ENCODE measurements at regions not wholly inside any gene's neighbourhood (a gene's known extent, or its start where the extent isn't known, plus 50 kb on each side); places are given as distances from the start of the nearest gene placed in this dataset.

DNA sequence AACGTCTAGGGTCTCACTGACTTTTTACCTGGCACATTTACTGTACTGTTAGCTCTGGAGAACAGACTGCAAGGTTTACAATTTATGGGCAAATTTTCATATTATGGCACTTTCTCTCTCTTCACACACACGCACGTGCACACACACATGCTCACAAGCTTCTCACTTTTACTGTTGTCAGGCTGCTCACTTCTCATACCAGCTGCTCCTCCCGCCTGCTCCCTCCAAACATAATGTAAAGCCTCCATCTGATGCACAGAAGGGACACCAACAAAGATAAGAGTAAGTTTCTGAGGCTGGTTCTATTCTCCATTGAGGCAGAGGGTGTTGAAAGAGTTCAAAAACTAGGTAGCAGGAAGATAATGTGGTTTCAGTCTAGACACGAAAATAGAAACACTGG is 128.9 kb upstream of the DCLK2 start:
- no peak for TF ChIP-seq TOX (CRISPR knock-in tag; IDR thresholded peaks at IDR 0.05; ENCODE audit: borderline replicate concordance)
- TF ChIP-seq, protein P1, sequence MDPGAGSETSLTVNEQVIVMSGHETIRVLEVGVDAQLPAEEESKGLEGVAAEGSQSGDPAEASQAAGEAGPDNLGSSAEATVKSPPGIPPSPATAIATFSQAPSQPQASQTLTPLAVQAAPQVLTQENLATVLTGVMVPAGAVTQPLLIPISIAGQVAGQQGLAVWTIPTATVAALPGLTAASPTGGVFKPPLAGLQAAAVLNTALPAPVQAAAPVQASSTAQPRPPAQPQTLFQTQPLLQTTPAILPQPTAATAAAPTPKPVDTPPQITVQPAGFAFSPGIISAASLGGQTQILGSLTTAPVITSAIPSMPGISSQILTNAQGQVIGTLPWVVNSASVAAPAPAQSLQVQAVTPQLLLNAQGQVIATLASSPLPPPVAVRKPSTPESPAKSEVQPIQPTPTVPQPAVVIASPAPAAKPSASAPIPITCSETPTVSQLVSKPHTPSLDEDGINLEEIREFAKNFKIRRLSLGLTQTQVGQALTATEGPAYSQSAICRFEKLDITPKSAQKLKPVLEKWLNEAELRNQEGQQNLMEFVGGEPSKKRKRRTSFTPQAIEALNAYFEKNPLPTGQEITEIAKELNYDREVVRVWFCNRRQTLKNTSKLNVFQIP (CRISPR knock-in tag; IDR thresholded peaks at IDR 0.05; ENCODE audit: borderline replicate concordance, low read depth): no peak
- no peak for TF ChIP-seq ZFP30 (CRISPR knock-in tag; IDR thresholded peaks at IDR 0.05)
- no peak for TF ChIP-seq GLIS3 (CRISPR knock-in tag; IDR thresholded peaks at IDR 0.05)
- no peak for TF ChIP-seq ZC3H10 (CRISPR knock-in tag; IDR thresholded peaks at IDR 0.05)
- no peak for TF ChIP-seq TSHZ2 (CRISPR knock-in tag; IDR thresholded peaks at IDR 0.05)
- no peak for TF ChIP-seq CSDC2 (CRISPR knock-in tag; IDR thresholded peaks at IDR 0.05)
- no peak for TF ChIP-seq PPARA (CRISPR knock-in tag; IDR thresholded peaks at IDR 0.05; ENCODE audit: borderline replicate concordance)
- no peak for TF ChIP-seq CREB5 (CRISPR knock-in tag; IDR thresholded peaks at IDR 0.05; ENCODE audit: low read depth)
- no peak for TF ChIP-seq ISL1 (CRISPR knock-in tag; IDR thresholded peaks at IDR 0.05)
- TF ChIP-seq ZFP3 (CRISPR knock-in tag; IDR thresholded peaks at IDR 0.05): no peak
- ATAC-seq: no peak

DNA sequence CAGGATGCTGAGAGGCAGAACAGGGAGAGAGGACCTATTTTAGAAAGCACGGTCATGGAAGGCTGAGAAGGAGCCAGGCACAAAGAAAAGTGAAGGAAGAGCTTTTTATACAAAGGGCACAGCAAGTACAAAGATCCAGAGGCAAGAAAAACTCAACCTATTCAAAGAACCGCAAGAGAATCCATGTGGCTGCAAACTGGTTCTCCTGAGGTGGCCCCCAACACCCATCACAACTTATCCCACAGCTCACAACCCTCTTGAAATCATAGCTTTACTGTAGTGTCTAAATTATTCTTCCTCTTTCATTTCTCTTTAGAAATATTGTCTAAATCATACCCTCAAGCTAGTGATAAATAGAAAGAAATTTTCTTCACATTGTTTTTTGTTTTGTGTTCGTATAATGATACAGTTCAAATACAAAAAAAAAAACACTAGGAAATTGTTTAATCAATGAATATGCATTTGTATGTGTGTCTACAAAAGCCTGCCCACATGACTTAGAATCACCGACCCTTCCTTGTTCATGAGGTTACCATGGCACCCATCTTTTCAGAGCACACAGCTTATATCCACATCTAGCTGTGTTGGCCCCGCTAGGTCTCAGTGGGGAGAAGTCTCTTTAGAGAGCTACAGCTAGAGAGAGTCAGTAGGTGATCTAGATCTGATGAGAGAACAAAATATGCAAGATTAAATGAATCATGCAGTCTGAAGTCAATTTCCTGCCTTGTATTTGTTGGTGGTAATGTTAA is 126.9 kb upstream of the DCLK2 start:
- TF ChIP-seq PPARA (CRISPR knock-in tag; IDR thresholded peaks at IDR 0.05; ENCODE audit: borderline replicate concordance) (no peak), TCF4 (CRISPR knock-in tag; IDR thresholded peaks at IDR 0.05; ENCODE audit: borderline replicate concordance) (no peak), ISL1 (CRISPR knock-in tag; IDR thresholded peaks at IDR 0.05) (no peak)

GRCh38 chr4:149952101-149952500 is 126.1 kb upstream of the DCLK2 start:
- no peak for ATAC-seq
- TF ChIP-seq GLIS3 (CRISPR knock-in tag; IDR thresholded peaks at IDR 0.05) (no peak), CSDC2 (CRISPR knock-in tag; IDR thresholded peaks at IDR 0.05) (no peak), ESRRG (CRISPR knock-in tag; IDR thresholded peaks at IDR 0.05) (no peak), SNAI2 (CRISPR knock-in tag; IDR thresholded peaks at IDR 0.05) (no peak), ZNF8 (CRISPR knock-in tag; IDR thresholded peaks at IDR 0.05) (no peak), ZFP30 (CRISPR knock-in tag; IDR thresholded peaks at IDR 0.05) (no peak)

More for the DNA sequence above, 126.9 kb upstream of the DCLK2 start:
- ATAC-seq: no peak

- no peak for ATAC-seq
- TF ChIP-seq ZNF565 (CRISPR knock-in tag; conservative IDR thresholded peaks at IDR 0.05; ENCODE audit: low read depth) (no peak), ZFP3 (CRISPR knock-in tag; IDR thresholded peaks at IDR 0.05) (no peak), ARNTL (CRISPR knock-in tag; IDR thresholded peaks at IDR 0.05; ENCODE audit: borderline replicate concordance, low read depth) (no peak), TCF4 (CRISPR knock-in tag; IDR thresholded peaks at IDR 0.05; ENCODE audit: borderline replicate concordance) (no peak), ISL1 (CRISPR knock-in tag; IDR thresholded peaks at IDR 0.05) (no peak), OSR1 (CRISPR knock-in tag; IDR thresholded peaks at IDR 0.05) (no peak), ESRRG (CRISPR knock-in tag; IDR thresholded peaks at IDR 0.05) (no peak), ZNF70 (CRISPR knock-in tag; IDR thresholded peaks at IDR 0.05) (no peak), ZNF8 (CRISPR knock-in tag; IDR thresholded peaks at IDR 0.05) (no peak), GLIS3 (CRISPR knock-in tag; IDR thresholded peaks at IDR 0.05) (no peak), RARB (CRISPR knock-in tag; IDR thresholded peaks at IDR 0.05) (no peak), CSRNP3 (CRISPR knock-in tag; IDR thresholded peaks at IDR 0.05) (no peak), TSHZ2 (CRISPR knock-in tag; IDR thresholded peaks at IDR 0.05) (no peak), TOX (CRISPR knock-in tag; IDR thresholded peaks at IDR 0.05; ENCODE audit: borderline replicate concordance) (no peak), ZFP30 (CRISPR knock-in tag; IDR thresholded peaks at IDR 0.05) (no peak)
- TF ChIP-seq, protein P2, sequence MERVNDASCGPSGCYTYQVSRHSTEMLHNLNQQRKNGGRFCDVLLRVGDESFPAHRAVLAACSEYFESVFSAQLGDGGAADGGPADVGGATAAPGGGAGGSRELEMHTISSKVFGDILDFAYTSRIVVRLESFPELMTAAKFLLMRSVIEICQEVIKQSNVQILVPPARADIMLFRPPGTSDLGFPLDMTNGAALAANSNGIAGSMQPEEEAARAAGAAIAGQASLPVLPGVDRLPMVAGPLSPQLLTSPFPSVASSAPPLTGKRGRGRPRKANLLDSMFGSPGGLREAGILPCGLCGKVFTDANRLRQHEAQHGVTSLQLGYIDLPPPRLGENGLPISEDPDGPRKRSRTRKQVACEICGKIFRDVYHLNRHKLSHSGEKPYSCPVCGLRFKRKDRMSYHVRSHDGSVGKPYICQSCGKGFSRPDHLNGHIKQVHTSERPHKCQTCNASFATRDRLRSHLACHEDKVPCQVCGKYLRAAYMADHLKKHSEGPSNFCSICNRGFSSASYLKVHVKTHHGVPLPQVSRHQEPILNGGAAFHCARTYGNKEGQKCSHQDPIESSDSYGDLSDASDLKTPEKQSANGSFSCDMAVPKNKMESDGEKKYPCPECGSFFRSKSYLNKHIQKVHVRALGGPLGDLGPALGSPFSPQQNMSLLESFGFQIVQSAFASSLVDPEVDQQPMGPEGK (CRISPR knock-in tag; IDR thresholded peaks at IDR 0.05; ENCODE audit: borderline replicate concordance): no peak
Observed at GRCh38 chr4:149952716-149953115, 125.5 kb upstream of the DCLK2 start.
